Embryonic facial prominence (tissue), 1 donor: ENCODE measurements at regions not wholly inside any gene's neighbourhood (a gene's known extent, or its start where the extent isn't known, plus 50 kb on each side); places are given as distances from the start of the nearest gene placed in this dataset.
A peak's percentile ranks its signal among the peaks of the same experiment; 100 is the strongest.
"Not testable (repeated sequence)": the region's sequence is repeated elsewhere in the genome, so short reads cannot be mapped to it uniquely, and the experiment has no call there.

Experiments
- DNase-seq: peaks from one replicate; pipeline ENCODE4 v3.0.0-alpha.2; 2016; ENCODE audit errors: extremely low spot score

- DNase-seq = no peak
Observed at GRCh38 chr14:83290447-83290846, 1756.8 kb upstream of the SEL1L start.

GRCh38 chr14:83291714-83292113 is 1758.1 kb upstream of the SEL1L start:
- DNase-seq = no peak

GRCh38 chr14:83294941-83295340 is 1761.3 kb upstream of the SEL1L start:
- no peak for DNase-seq

GRCh38 chr14:83297361-83297760 is 1763.7 kb upstream of the SEL1L start:
- DNase-seq = no peak

- not testable (repeated sequence) for DNase-seq
Observed at GRCh38 chr14:83298016-83298415, 1764.4 kb upstream of the SEL1L start.

- DNase-seq = peak; percentile 56
Observed at GRCh38 chr14:83300476-83301064, 1766.9 kb upstream of the SEL1L start.

- DNase-seq = no peak
Observed at GRCh38 chr14:83301791-83302190, 1768.1 kb upstream of the SEL1L start.

- no peak for DNase-seq
Observed at GRCh38 chr14:83309211-83309610, 1775.6 kb upstream of the SEL1L start.

- DNase-seq = no peak
Observed at GRCh38 chr14:83309833-83310232, 1776.2 kb upstream of the SEL1L start.

GRCh38 chr14:83312511-83312910 is 1778.9 kb upstream of the SEL1L start:
- no peak for DNase-seq

GRCh38 chr14:83314764-83315163 is 1781.1 kb upstream of the SEL1L start:
- no peak for DNase-seq

GRCh38 chr14:83316356-83316755 is 1782.7 kb upstream of the SEL1L start:
- DNase-seq = no peak

- DNase-seq = no peak
Observed at GRCh38 chr14:83320837-83321236, 1787.2 kb upstream of the SEL1L start.

GRCh38 chr14:83331513-83331912 is 1797.9 kb upstream of the SEL1L start:
- no peak for DNase-seq

- no peak for DNase-seq
Observed at GRCh38 chr14:83342590-83342989, 1808.9 kb upstream of the SEL1L start.

- DNase-seq = no peak
Observed at GRCh38 chr14:83347874-83348273, 1814.2 kb upstream of the SEL1L start.

- DNase-seq = no peak
Observed at GRCh38 chr14:83355609-83356008, 1822.0 kb upstream of the SEL1L start.

GRCh38 chr14:83356080-83356479 is 1822.4 kb upstream of the SEL1L start:
- DNase-seq = no peak

- DNase-seq = no peak
Observed at GRCh38 chr14:83372271-83372670, 1838.6 kb upstream of the SEL1L start.

- DNase-seq = no peak
Observed at GRCh38 chr14:83379436-83379835, 1845.8 kb upstream of the SEL1L start.

GRCh38 chr14:83384253-83384652 is 1850.6 kb upstream of the SEL1L start:
- DNase-seq = no peak

GRCh38 chr14:83395321-83395720 is 1861.7 kb upstream of the SEL1L start:
- no peak for DNase-seq

- no peak for DNase-seq
Observed at GRCh38 chr14:83416476-83416875, 1882.8 kb upstream of the SEL1L start.

- no peak for DNase-seq
Observed at GRCh38 chr14:83419420-83419819, 1885.8 kb upstream of the SEL1L start.
